HUES6 (cell line): ENCODE measurements at regions not wholly inside any gene's neighbourhood (a gene's known extent, or its start where the extent isn't known, plus 50 kb on each side); places are given as distances from the start of the nearest gene placed in this dataset.

Experiments
- H3K27ac ChIP-seq: 2 replicates; pipeline ENCODE4 v1.7.0; 2013; ENCODE audit warnings: low read depth, mild to moderate bottlenecking, low read length, inconsistent platforms
- H3K27me3 ChIP-seq: 2 replicates; pipeline ENCODE4 v1.6.1; 2013; ENCODE audit warnings: low read length; ENCODE audit not compliant: control insufficient read depth, insufficient read depth
- H3K36me3 ChIP-seq: 2 replicates; pipeline ENCODE4 v1.6.1; 2013; ENCODE audit warnings: low read length; ENCODE audit not compliant: control insufficient read depth, insufficient read depth
- H3K4me1 ChIP-seq: 2 replicates; pipeline ENCODE4 v1.6.1; 2013; ENCODE audit warnings: low read length; ENCODE audit not compliant: control insufficient read depth, insufficient read depth
- H3K4me3 ChIP-seq: 2 replicates; pipeline ENCODE4 v1.5.1; 2013; ENCODE audit warnings: low read depth, low read length
- H3K9ac ChIP-seq: one replicate; pipeline ENCODE4 v1.6.1; 2013; ENCODE audit warnings: mild to moderate bottlenecking, low read length
- H3K9me3 ChIP-seq: 2 replicates; pipeline ENCODE4 v1.6.1; 2013; ENCODE audit warnings: low read depth, low read length; ENCODE audit not compliant: control insufficient read depth, insufficient read depth

GRCh38 chr4:181204109-181204508 is 1039.1 kb upstream of the TENM3 start:
- no peaks in the 10 kb centered on the region for H3K36me3 ChIP-seq
- H3K9me3 ChIP-seq, result no peaks in the 10 kb centered on the region
- H3K9ac ChIP-seq, result no peak overlapping the region
- no peak overlapping the region for H3K27ac ChIP-seq
- H3K27me3 ChIP-seq, result no peaks in the 10 kb centered on the region
- no peaks in the 10 kb centered on the region for H3K4me1 ChIP-seq
- no peak overlapping the region for H3K4me3 ChIP-seq

DNA sequence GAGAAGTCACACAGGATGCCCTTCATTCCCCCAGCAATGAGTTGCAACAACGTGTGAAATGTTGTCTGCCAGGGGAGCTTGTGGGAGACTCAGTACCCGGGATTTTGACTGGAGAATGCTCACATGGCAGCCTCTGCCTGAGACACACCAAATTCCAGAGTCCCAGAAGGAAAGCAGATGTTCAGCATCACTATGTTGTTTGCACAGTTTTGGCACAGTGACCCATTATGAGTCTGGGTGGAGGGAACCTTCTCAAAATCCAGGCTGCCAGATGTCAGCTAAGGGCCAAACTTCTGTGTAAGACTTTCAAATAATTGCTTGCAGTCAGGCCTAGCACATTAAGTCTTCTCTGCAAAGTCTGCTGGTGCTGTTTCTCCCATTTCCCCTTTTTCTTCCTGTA is 1029.7 kb upstream of the TENM3 start:
- H3K27me3 ChIP-seq, result no peaks in the 10 kb centered on the region
- H3K9me3 ChIP-seq, result no peaks in the 10 kb centered on the region
- no peak overlapping the region for H3K27ac ChIP-seq
- no peaks in the 10 kb centered on the region for H3K36me3 ChIP-seq
- no peak overlapping the region for H3K9ac ChIP-seq
- no peaks in the 10 kb centered on the region for H3K4me1 ChIP-seq
- no peak overlapping the region for H3K4me3 ChIP-seq

DNA sequence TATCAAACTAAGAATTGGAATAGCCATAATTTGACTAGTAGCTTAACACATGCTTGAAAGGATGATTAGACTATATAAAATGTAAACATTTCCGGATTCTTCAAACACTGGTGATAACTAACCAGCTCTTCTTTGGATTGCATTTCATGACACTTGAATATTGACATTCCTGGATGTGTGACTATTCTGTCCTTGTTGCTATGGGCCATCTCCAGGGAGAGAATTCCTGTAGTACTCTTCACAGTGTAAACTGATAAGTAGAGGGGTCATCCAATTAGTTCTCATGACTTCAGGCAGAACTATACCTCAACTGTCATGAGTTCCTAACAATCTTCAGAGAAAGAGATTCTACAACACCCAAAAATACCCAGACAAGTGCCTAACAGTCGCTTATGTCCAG is 1026.7 kb upstream of the TENM3 start:
- no peak overlapping the region for H3K9ac ChIP-seq
- H3K27ac ChIP-seq, result no peak overlapping the region
- H3K4me1 ChIP-seq, result peaks cover 7% of the 10 kb centered on the region
- no peaks in the 10 kb centered on the region for H3K9me3 ChIP-seq
- no peak overlapping the region for H3K4me3 ChIP-seq
- no peaks in the 10 kb centered on the region for H3K36me3 ChIP-seq
- no peaks in the 10 kb centered on the region for H3K27me3 ChIP-seq

DNA sequence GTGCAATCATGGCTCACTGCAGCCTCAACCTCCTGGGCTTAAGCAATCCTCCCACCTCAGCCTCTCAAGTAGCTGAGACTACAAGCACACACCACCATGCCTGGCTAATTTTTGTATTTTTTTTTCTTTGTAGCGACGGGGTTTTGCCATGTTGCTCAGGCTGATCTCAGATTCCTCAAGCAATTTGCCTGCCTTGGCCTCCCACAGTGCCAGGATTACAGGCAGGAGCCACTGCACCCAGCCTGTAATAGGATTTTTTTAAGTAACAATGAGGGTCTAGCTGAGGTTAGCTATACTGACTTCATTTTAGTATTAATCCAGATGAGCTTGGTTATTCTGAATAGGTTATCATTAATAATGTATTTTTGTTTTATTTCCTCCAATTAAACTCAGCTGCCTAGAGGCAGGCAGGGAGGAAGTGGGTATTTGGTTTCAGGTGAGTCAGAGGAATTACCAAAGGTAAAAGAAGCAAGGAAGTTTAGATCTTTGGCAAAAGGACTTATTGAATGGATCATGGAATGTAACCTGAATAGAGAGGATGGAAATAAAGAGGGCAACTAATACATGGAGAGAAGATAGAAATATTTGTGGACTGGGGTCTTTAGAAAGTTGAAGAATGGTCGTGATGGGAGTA is 1023.3 kb upstream of the TENM3 start:
- Histone ChIP-seq H3K27ac (no peak overlapping the region), H3K4me1 (peaks cover 7% of the 10 kb centered on the region), H3K4me3 (no peak overlapping the region), H3K9ac (no peak overlapping the region), H3K27me3 (no peaks in the 10 kb centered on the region), H3K36me3 (no peaks in the 10 kb centered on the region), H3K9me3 (no peaks in the 10 kb centered on the region)

GRCh38 chr4:181224852-181225251 is 1018.4 kb upstream of the TENM3 start:
- H3K36me3 ChIP-seq, result no peaks in the 10 kb centered on the region
- no peak overlapping the region for H3K4me3 ChIP-seq
- H3K4me1 ChIP-seq, result peaks cover 19% of the 10 kb centered on the region
- no peaks in the 10 kb centered on the region for H3K27me3 ChIP-seq
- no peaks in the 10 kb centered on the region for H3K9me3 ChIP-seq
- H3K27ac ChIP-seq, result no peak overlapping the region
- no peak overlapping the region for H3K9ac ChIP-seq

DNA sequence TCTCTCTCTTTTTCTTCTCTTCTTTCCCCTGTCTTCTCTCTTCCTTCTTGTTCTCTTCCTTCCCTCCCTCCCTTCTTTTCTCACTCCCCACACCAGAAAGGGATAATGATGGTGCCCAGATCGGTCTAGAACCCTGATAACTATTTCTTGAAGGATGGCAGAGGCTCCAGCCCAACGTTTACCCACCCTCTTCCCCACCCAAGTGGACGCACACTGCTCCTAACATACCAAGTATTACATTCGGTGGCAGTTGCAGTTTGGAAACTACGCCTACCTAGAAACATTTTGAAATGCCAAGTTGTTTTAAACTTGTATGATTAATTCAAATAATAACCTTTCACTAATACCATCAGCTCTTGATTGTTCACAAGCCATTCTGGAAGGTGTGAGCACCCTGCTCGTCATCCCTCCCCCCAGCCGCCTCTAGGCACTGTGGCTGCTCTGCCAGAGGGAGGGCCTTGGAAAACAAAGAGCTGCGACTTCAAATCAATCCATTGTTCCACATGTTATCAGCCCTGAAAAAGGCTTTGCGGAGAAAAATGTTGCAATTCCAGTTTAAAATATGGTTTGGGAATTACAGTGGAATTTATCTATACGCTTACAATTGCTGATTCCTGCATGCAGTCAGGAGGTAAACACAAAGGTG is 1017.5 kb upstream of the TENM3 start:
- Histone ChIP-seq H3K36me3 (no peaks in the 10 kb centered on the region), H3K9ac (no peak overlapping the region)

GRCh38 chr4:181234951-181235680 is 1008.1 kb upstream of the TENM3 start:
- Histone ChIP-seq H3K9ac (no peak overlapping the region), H3K27me3 (no peaks in the 10 kb centered on the region), H3K9me3 (no peaks in the 10 kb centered on the region)

More for the DNA sequence above, 1017.5 kb upstream of the TENM3 start:
- no peak overlapping the region for H3K4me3 ChIP-seq
- peaks cover 16% of the 10 kb centered on the region for H3K4me1 ChIP-seq
- H3K27ac ChIP-seq, result no peak overlapping the region
- no peaks in the 10 kb centered on the region for H3K27me3 ChIP-seq
- no peaks in the 10 kb centered on the region for H3K9me3 ChIP-seq

DNA sequence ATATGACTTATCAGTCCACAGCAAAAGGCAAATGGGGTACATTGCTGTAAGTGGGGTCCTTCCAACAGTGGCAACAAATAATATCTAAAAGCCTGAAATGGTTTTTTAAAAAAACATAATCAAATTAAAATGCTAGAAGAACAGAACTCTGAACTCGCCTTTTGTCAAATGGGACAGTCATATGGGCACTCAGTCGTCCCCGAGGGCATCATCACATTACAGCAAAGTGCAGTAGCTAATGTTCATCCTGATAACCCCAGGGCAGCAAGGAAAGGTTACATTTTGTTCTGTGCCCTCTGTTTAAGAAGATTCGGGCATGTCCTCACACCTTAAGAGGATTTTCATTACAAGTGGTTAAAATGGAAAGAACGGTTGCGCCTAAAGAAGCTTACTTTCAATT is 997.9 kb upstream of the TENM3 start:
- Histone ChIP-seq H3K9ac (no peak overlapping the region), H3K27ac (no peak overlapping the region), H3K36me3 (no peaks in the 10 kb centered on the region), H3K9me3 (no peaks in the 10 kb centered on the region), H3K4me1 (peaks cover 9% of the 10 kb centered on the region), H3K4me3 (no peak overlapping the region), H3K27me3 (no peaks in the 10 kb centered on the region)

More at GRCh38 chr4:181234951-181235680, 1008.1 kb upstream of the TENM3 start:
- no peak overlapping the region for H3K27ac ChIP-seq
- no peaks in the 10 kb centered on the region for H3K36me3 ChIP-seq
- peaks cover 3% of the 10 kb centered on the region; the same call in 1 of the 2 replicates for H3K4me1 ChIP-seq
- H3K4me3 ChIP-seq, result no peak overlapping the region

- Histone ChIP-seq H3K36me3 (no peaks in the 10 kb centered on the region), H3K9me3 (no peaks in the 10 kb centered on the region), H3K4me3 (no peak overlapping the region), H3K27me3 (no peaks in the 10 kb centered on the region), H3K27ac (no peak overlapping the region), H3K9ac (no peak overlapping the region), H3K4me1 (peaks cover 9% of the 10 kb centered on the region)
Observed at GRCh38 chr4:181249031-181249430, 994.2 kb upstream of the TENM3 start.

- Histone ChIP-seq H3K4me3 (no peak overlapping the region), H3K27me3 (no peaks in the 10 kb centered on the region)
Observed at GRCh38 chr4:181254771-181255170, 988.4 kb upstream of the TENM3 start.

DNA sequence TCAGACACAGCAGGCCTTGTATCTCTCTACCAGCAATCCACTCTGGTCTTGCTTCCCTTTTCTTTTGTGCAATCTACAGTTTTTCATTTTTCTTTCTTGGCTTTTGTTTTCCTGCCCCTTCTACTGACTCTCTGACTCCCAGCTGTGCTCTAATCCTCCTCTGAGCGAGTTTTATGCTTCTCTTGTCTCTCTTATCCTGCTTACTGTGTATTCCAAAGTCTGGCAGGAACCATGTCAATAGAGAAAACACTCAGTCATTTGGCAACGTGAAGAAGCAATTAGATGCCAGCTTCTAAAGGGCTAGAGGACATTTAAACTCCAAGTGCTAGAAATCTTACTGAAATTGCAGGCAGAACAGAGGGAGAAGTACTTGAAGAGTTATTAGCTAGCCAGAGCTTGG is 984.6 kb upstream of the TENM3 start:
- H3K27ac ChIP-seq, result 0 out of 2 replicates have a peak overlapping the region, but pooled peaks have one; percentile 14
- H3K27me3 ChIP-seq, result no peaks in the 10 kb centered on the region
- H3K9ac ChIP-seq, result no peak overlapping the region
- peaks cover 17% of the 10 kb centered on the region for H3K4me1 ChIP-seq
- no peak overlapping the region for H3K4me3 ChIP-seq
- no peaks in the 10 kb centered on the region for H3K36me3 ChIP-seq
- H3K9me3 ChIP-seq, result no peaks in the 10 kb centered on the region

More at GRCh38 chr4:181254771-181255170, 988.4 kb upstream of the TENM3 start:
- no peaks in the 10 kb centered on the region for H3K36me3 ChIP-seq
- H3K9me3 ChIP-seq, result no peaks in the 10 kb centered on the region
- peaks cover 17% of the 10 kb centered on the region for H3K4me1 ChIP-seq
- no peak overlapping the region for H3K27ac ChIP-seq
- no peak overlapping the region for H3K9ac ChIP-seq
